Urothelium cell line (cell line): ENCODE measurements at regions not wholly inside any gene's neighbourhood (a gene's known extent, or its start where the extent isn't known, plus 50 kb on each side); places are given as distances from the start of the nearest gene placed in this dataset.
"Not testable (repeated sequence)": the region's sequence is repeated elsewhere in the genome, so short reads cannot be mapped to it uniquely, and the experiment has no call there.

Source experiments
- DNase-seq: peaks from one replicate; pipeline ENCODE4 v3.0.0; 2011; ENCODE audit warnings: low spot score, mixed read lengths
- FAIRE-seq: peaks from 2 replicates; lab custom pipeline; 2011; peaks lifted over from hg19 to GRCh38; lab: Jason Lieb, UNC

GRCh38 chr4:102397056-102397455 lies 51.8 kb upstream of the SLC39A8 start:
- not testable (repeated sequence) for FAIRE-seq, DNase-seq

DNA sequence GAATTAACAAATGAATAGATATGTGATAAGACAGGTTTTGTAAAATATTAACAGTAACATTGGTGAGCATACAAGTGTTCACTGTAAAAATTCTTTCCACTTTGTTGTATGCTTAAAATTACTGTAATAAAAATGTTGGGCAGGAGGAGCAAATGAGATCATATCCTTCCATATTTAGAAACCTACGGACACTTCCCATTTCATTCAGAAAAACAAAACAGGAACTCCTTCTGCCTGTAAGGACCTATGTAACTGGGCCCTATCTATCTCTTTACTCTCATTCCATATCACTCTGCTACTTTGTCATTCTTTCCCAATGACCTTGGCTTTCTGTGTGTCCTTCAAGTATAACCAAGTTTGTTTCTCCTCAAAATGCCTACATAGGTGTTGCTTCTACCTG lies 53.7 kb upstream of the SLC39A8 start:
- DNase-seq (no peak), FAIRE-seq (no peak)

DNA sequence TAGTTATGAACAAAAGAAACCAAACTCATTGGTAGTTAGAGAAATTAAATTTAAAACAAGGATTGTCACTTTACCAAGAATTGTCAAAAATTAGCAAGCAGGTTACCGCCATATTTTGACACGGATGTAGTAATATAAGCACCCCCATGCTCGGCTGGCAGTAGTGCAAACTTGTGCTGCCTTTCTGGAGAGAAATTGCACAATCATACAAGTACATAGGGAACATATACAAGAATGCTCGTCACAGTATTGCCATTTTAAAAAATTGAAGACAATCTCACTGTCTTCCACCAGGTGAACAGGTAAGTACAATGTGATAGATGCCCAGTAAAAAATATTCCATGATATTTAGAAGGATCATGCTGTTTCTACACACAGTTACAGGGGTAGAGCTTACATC lies 55.6 kb upstream of the SLC39A8 start:
- DNase-seq (no peak), FAIRE-seq (no peak)

DNA sequence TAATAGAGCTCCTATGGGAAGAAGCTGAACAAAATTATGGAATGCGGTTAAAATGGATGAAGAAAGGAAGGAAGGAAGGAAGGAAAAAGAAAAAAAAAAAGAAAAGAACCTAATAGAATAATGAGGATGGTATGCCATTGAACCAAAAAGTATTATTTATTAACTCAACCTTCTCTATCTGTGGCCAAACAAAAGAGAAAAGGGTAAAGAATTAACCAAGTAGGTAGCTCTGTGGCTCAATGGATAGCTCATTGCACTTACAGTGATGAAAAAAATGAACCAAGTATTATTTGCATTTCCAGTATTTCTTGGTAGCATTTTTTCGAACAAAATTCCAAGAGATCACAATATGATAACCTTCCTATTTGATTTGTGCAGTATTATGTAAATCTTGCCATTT lies 56.9 kb upstream of the SLC39A8 start:
- FAIRE-seq: no peak
- no peak for DNase-seq

GRCh38 chr4:102403116-102403515 lies 57.8 kb upstream of the SLC39A8 start:
- DNase-seq (no peak), FAIRE-seq (no peak)

- no peak for FAIRE-seq
- DNase-seq: no peak
Observed at GRCh38 chr4:102404431-102404969, 59.2 kb upstream of the SLC39A8 start.

- FAIRE-seq (no peak), DNase-seq (no peak)
Observed at GRCh38 chr4:102405821-102406401, 60.6 kb upstream of the SLC39A8 start.

DNA sequence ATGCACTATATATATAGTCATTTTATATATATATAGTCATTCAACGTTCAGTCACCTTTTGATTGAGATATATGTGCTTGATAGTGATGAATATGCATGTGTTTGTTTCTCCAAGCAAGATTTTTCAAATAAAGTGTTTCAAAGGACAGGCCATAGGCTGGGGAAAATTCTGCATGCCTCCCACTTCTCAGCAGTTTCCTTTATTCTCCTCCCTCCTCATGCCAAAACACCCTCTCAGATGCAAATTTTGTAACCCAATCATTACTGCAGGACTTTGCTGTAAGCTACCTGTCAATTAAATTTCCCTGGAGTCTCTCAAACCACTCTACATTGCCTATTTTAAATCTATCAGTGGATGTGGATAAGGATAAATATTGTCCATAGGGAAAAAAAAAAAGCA lies 65.6 kb upstream of the SLC39A8 start:
- not testable (repeated sequence) for DNase-seq, FAIRE-seq

DNA sequence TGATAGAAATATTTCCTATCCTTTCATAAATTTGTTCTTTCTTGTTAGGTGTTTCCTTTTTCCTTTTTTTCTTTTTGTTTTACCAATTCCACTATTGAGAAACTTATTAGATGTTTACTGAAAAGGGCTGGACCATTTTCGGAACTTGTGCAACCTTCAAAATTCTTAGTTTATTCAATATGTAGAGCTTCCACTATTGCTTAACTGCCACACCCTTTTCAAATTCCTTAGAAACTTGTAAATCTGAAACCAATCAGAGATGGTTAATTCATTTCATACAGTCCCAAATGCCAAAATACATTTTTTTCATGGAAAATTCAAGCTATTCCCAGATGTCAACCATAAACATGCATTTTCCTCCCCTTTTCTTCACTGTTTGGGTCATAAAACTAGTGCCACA lies 66.1 kb upstream of the SLC39A8 start:
- FAIRE-seq: no peak
- no peak for DNase-seq

GRCh38 chr4:102416765-102417164 lies 71.5 kb upstream of the SLC39A8 start:
- no peak for DNase-seq
- no peak for FAIRE-seq

DNA sequence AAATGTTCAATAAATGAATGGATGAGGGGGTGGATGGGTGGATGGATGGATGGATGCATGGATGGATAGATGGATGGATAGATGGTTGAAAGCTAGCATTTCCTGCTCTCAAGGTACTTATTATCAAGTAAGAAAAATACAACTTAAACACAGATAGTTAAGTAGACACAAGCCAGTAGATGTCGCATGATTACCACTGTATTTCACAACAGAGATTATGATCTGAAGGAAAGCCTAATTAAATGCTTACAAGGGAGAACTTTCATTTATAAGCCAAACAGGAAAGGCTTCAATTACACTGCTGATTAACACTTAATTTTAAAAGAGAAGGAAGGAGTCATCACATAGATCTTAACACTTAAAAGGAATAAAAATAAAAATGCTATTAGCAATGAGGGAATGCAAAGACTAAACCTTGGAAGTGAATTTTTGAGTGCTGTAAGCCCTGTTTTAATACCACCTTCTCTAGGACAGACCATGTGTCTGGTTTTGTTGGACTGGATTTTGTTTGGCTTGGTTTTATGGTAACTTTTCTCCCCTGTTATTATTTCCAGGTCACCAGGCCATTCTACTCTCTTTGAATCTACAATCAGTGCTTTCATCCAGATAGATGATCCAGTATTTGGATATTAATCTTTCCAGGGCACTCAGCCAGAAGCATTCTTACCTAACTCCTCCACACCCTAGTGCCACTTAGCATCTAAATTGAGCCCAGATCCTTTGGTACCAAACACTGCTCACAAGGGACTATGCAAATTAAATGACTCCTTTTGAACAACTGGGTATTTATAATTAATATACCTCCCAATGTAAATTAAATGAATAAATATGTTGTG lies 75.5 kb upstream of the SLC39A8 start:
- FAIRE-seq (no peak), DNase-seq (no peak)

DNA sequence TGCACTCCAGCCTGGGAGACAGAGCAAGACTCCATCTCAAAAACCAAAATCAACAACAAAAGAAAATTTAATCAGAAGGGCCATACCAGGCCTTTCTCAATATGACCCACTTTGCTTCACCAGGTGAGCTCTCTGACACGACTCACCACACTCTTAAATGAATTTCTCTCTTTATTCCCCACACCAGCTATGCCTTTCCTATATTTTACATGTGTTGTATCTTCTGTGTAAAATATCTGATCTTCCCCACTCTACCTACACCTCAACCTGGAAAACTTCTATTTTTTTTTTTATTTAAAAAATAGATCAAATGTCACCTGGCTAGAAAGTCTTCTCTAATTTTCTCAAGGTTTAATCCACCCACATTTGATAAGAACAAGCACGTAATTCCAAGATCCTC lies 77.6 kb upstream of the SLC39A8 start:
- no peak for DNase-seq
- no peak for FAIRE-seq

- FAIRE-seq: no peak
- no peak for DNase-seq
Observed at GRCh38 chr4:102423375-102423774, 77.8 kb upstream of the NFKB1 start.

- DNase-seq: no peak
- FAIRE-seq: no peak
Observed at GRCh38 chr4:102427371-102427998, 73.7 kb upstream of the NFKB1 start.

DNA sequence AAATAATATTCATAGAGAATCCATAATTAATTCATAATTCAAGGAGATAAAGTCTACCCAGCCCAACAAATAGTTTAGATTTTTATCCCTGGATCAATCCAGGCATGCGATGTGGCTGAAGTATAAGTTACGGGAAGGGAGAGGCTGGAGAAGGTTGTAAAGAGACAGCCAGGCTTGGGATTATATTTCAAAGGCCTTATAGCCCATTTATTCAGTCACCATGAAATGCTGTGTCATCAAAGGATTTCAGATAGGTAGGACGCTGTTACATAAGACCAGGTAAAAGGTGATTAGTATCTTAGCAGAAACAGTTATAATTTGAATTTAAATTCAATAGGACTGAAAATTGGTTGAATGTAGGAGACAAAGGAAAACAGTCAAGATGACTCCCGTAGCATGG lies 73.0 kb upstream of the NFKB1 start:
- DNase-seq: no peak
- FAIRE-seq: no peak

- peak; percentile 69 for DNase-seq
- no peak for FAIRE-seq
Observed at GRCh38 chr4:102429553-102429952, 71.6 kb upstream of the NFKB1 start.

DNA sequence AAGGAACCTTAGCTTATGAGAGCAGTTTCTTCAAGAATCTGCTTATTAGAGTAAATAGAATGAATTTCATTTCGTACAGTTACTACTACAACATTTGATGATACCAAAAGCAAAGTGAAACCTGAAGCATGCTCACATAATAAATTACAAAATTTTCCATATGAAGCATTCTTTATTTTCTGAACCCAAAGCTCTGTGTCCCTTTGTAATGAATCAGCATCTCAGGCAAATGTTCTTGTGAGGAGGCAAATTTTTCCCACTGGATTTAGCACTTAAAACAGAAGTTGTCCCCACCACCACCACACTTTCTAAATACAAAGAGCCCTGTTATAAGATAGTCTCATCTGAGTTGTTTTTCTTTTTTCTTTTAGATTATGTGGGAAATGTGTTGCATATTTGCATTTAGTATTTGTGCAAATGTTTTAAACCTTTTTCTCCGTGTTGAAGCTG lies 70.7 kb upstream of the NFKB1 start:
- FAIRE-seq (no peak), DNase-seq (no peak)

DNA sequence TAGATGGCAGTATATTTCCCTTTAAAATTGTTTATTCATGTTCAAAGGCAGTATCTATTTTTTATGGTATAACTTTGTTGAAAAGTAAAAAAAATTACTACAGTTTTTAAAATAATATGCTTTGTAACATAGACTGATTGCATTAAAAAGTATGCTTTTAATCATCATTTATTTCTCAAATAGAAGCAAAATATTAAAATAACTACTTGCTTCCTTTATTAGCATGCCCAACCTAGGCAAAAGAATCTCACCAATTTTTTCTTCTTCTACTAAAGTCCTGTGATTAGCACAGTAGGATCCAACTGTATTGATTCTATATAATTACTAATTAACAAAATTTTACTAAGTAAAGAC lies 69.6 kb upstream of the NFKB1 start:
- no peak for DNase-seq
- FAIRE-seq: no peak

DNA sequence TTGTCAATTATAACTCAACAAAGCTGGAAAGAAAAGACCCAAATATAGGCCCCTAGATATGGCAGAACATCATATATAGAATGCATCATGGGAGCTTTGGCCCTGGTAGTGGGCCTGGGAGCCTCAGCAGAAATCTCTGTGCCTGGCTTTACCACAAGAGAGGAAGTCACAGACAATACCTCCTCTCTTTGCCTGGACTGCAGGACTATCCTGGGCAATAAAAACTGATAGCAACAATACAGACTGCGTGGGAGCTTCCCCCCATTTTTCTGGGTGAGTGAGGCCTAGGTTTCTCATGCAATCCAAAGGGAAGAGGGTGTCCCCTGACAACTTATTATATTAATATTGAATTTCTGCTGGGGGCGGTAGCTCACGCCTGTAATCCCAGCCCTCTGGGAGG lies 64.0 kb upstream of the NFKB1 start:
- FAIRE-seq: no peak

GRCh38 chr4:102438396-102439235 lies 62.5 kb upstream of the NFKB1 start:
- DNase-seq: no peak
- FAIRE-seq: no peak

More for the DNA sequence above, 64.0 kb upstream of the NFKB1 start:
- no peak for DNase-seq

DNA sequence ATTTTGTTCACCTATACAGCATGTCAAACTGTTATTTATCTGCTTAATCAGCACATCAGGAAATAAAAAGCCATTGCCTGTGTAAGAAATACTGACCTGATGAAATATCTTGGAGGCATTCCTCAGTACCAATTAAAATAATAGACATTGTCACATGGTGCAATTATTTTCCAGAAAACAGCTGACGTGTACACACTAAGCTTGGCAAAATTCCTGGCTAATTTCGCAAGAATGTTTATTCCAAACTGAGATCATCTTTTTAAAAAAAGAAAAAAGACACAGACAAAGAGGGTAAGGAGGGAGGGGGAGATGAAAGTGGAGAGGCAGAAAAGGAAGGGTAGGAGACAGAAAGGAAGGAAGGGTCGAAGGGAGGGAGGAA lies 61.9 kb upstream of the NFKB1 start:
- no peak for FAIRE-seq
- DNase-seq: peak; percentile 34
